HL-60/S4 treated with retinoic acid at 250 ng/mL for 4 days and 3 days (cell line): ENCODE measurements at regions not wholly inside any gene's neighbourhood (a gene's known extent, or its start where the extent isn't known, plus 50 kb on each side); places are given as distances from the start of the nearest gene placed in this dataset.

Experiments used
- in situ Hi-C: fragments of 300-500 bp; cut with MboI; formaldehyde crosslinking; loops from 2 replicates; pipeline ENCODE4 v1.7.0; 2022; ENCODE audit warnings: low sequenced_read_pairs

DNA sequence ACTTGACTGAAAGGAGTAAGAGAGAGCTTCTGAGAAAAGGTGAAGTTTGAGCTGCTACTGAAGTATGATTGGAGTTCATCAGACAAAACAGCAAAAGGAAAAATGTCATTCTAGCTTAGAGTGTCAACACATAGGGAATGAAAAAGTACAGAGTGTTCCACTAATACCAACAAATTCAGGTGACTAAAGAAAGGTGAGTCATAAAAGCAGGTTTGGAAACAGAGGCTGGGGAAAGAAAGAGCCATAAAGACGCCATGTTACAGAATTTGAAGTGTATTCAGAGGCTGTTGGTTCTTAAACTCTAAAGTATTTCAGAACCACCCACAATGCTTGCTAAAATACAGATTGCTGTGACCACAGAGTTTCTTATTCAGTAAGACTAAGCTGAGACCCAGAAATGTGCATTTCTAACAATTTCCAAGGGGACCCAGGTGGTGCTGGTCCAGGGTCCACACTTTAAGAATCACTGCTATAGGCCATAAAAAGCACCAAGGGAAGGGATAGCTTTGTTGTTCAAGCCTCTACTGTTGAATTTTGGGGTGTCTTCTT lies 143.1 kb downstream of the ELAPOR2 start:
- in situ Hi-C loops: no loop called here

DNA sequence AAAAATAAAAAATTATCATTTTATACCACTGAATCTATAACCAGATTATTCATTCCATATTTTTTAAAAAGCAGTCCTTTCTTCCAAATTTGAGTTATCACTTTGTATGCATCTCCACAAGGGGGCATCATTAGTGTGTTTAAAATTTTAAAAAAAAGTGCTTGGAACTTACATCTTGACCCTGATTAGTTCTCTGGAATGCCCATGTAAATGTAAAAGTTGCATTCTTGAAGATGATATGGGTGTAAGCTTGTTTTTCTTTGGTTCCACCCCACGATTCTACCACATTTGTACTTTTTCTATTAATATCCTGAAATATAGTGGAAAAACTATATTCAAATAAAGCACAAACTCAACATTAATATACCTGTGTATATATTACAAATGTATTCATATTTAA lies 144.9 kb downstream of the ELAPOR2 start:
- in situ Hi-C loops: no loop called here
